HepG2 (cell line): ENCODE measurements at regions not wholly inside any gene's neighbourhood (a gene's known extent, or its start where the extent isn't known, plus 50 kb on each side); places are given as distances from the start of the nearest gene placed in this dataset.

Source experiments
- ATAC-seq: fragments of 200-7000 bp; cut with Tn5 transposase; 3 replicates; pipeline ENCODE4 v1.9.1; 2020; ENCODE audit warnings: mild to moderate bottlenecking, moderate library complexity
- BruUV-seq: library from RNA; stranded (reverse); fragments of 400-500 nt; replicated peaks from 2 replicates; lab custom pipeline; 2021; lab: Mats Ljungman, UMichigan
- CTCF ChIA-PET: fragments of 300-600 bp; formaldehyde crosslinking; extraction: SDS; loops from one replicate; lab custom pipeline; 2021; ENCODE audit warnings: low total read pairs, inconsistent platforms, low intra/inter-chr PET ratio; lab: Yijun Ruan, JAX
- POLR2A ChIA-PET: fragments of 350-600 bp; sonication (Branson Sonifier 250); formaldehyde crosslinking; loops from one replicate; lab custom pipeline; 2020; ENCODE audit warnings: antibody characterized with exemption, inconsistent platforms; lab: Yijun Ruan, JAX
- DNase-seq: peaks from one replicate; pipeline ENCODE4 v3.0.0-alpha.2; 2015; ENCODE audit warnings: low spot score
- FAIRE-seq: peaks from 3 replicates; lab custom pipeline; 2011; peaks lifted over from hg19 to GRCh38; lab: Jason Lieb, UNC
- H2AFZ ChIP-seq: one replicate; pipeline ENCODE4 v1.6.1; 2011; ENCODE audit warnings: low read length, inconsistent platforms
- H3K27ac ChIP-seq: fragments of 300-600 bp; 3 replicates; pipeline ENCODE4 v1.8.0; 2011; ENCODE audit warnings: mixed run types, mild to moderate bottlenecking, mixed read lengths, low read length, inconsistent platforms; ENCODE audit not compliant: insufficient read depth; ENCODE audit errors: extremely low read length
- H3K27me3 ChIP-seq, 2 experiments: fragments of 200-600 bp in 1 of 2; 2 replicates in 1 of 2; 3 replicates in 1 of 2; pipeline versions ENCODE4 v1.6.0 to v1.8.0; 2011; ENCODE audit warnings: low read length in 2 of 2, mild to moderate bottlenecking in 2 of 2, moderate library complexity in 2 of 2, inconsistent platforms in 1 of 2; ENCODE audit not compliant: insufficient read depth in 2 of 2, control insufficient read depth in 1 of 2
- H3K36me3 ChIP-seq, 2 experiments: fragments of 200-600 bp in 1 of 2; replicated peaks in 1 of 2; 2 replicates in 1 of 2; 3 replicates in 1 of 2; pipeline versions ENCODE4 v1.5.1 to v1.8.0; 2011; ENCODE audit warnings: low read length in 2 of 2, inconsistent platforms in 1 of 2; ENCODE audit not compliant: insufficient read depth in 2 of 2, control insufficient read depth in 1 of 2
- H3K4me1 ChIP-seq: 2 replicates; pipeline ENCODE4 v1.5.1; 2012; ENCODE audit warnings: low read length, inconsistent platforms; ENCODE audit not compliant: insufficient read depth
- H3K4me2 ChIP-seq: 2 replicates; pipeline ENCODE4 v1.6.0; 2011; ENCODE audit warnings: low read depth, low read length, inconsistent platforms
- H3K4me3 ChIP-seq, 3 experiments: fragments of 200-600 bp in 1 of 3; sonication (generic), shearing (Covaris generic) in 1 of 3; replicated peaks in 1 of 3; 2 replicates each; pipeline ENCODE4 v1.5.1; 2011 to 2016; ENCODE audit warnings: low read length in 3 of 3, inconsistent platforms in 2 of 3, low read depth in 2 of 3, mild to moderate bottlenecking in 2 of 3, control low read depth in 1 of 3, mixed read lengths in 1 of 3; ENCODE audit not compliant: insufficient read depth in 1 of 3
- H3K79me2 ChIP-seq: one replicate; pipeline ENCODE4 v1.6.1; 2011; ENCODE audit warnings: low read length, inconsistent platforms; ENCODE audit not compliant: insufficient read depth
- H3K9ac ChIP-seq: 2 replicates; pipeline ENCODE4 v1.6.0; 2011; ENCODE audit warnings: mild to moderate bottlenecking, low read depth, low read length, inconsistent platforms; ENCODE audit not compliant: insufficient read depth
- H3K9me3 ChIP-seq: 2 replicates; pipeline ENCODE4 v1.5.1; 2012; ENCODE audit warnings: mild to moderate bottlenecking, low read length
- H4K20me1 ChIP-seq: 2 replicates; pipeline ENCODE4 v1.6.0; 2011; ENCODE audit warnings: inconsistent platforms, mild to moderate bottlenecking, low read length, moderate library complexity; ENCODE audit not compliant: insufficient read depth
- CCDC6 ChIP-seq: sonication (generic); formaldehyde crosslinking; IDR thresholded peaks from 2 replicates; pipeline ENCODE4 v1.8.1; 2022; ENCODE audit warnings: mild to moderate bottlenecking, missing genetic modification reagents, moderate library complexity
- CENPX ChIP-seq: sonication (generic); formaldehyde crosslinking; IDR thresholded peaks from 2 replicates; pipeline ENCODE4 v1.9.0; 2021; ENCODE audit warnings: mild to moderate bottlenecking, missing genetic modification reagents, moderate library complexity
- DDIT3 ChIP-seq: sonication (generic); formaldehyde crosslinking; IDR thresholded peaks from 2 replicates; pipeline ENCODE4 v1.4.0; 2020; ENCODE audit warnings: mild to moderate bottlenecking, missing genetic modification reagents
- FUBP1 ChIP-seq: sonication (generic); formaldehyde crosslinking; IDR thresholded peaks from 2 replicates; pipeline ENCODE4 v1.5.1; 2020; ENCODE audit warnings: missing genetic modification reagents, mild to moderate bottlenecking, borderline replicate concordance
- MAFG ChIP-seq: sonication (generic); formaldehyde crosslinking; IDR thresholded peaks from 2 replicates; pipeline ENCODE4 v1.5.1; 2020; ENCODE audit warnings: mild to moderate bottlenecking, missing genetic modification reagents
- NFYB ChIP-seq: sonication (generic); formaldehyde crosslinking; IDR thresholded peaks from 2 replicates; pipeline ENCODE4 v1.4.0; 2020; ENCODE audit warnings: missing genetic modification reagents
- SIN3B ChIP-seq: fragments of 150-350 bp; IDR thresholded peaks from 2 replicates; pipeline ENCODE4 v1.6.1; 2014; ENCODE audit warnings: low read length
- ZBTB14 ChIP-seq: sonication (generic); formaldehyde crosslinking; IDR thresholded peaks from 2 replicates; pipeline ENCODE4 v1.4.0; 2020; ENCODE audit warnings: missing genetic modification reagents
- ZBTB25 ChIP-seq: IDR thresholded peaks from 2 replicates; pipeline ENCODE4 v1.6.1; 2018; ENCODE audit warnings: missing genetic modification reagents
- ZBTB49 ChIP-seq: sonication (generic); formaldehyde crosslinking; IDR thresholded peaks from 2 replicates; pipeline ENCODE4 v1.4.0; 2020; ENCODE audit warnings: missing genetic modification reagents, borderline replicate concordance
- ZFY ChIP-seq: sonication (generic); formaldehyde crosslinking; IDR thresholded peaks from 2 replicates; pipeline ENCODE4 v1.4.0; 2020; ENCODE audit warnings: missing genetic modification reagents
- ZNF281 ChIP-seq: sonication (generic); formaldehyde crosslinking; IDR thresholded peaks from 2 replicates; pipeline ENCODE4 v1.4.0; 2020; ENCODE audit warnings: missing genetic modification reagents, borderline replicate concordance
- ZNF564 ChIP-seq: sonication (generic); formaldehyde crosslinking; IDR thresholded peaks from 2 replicates; pipeline ENCODE4 v1.8.1; 2023; ENCODE audit warnings: mild to moderate bottlenecking, missing genetic modification reagents
- ZNF775 ChIP-seq: sonication (generic); formaldehyde crosslinking; IDR thresholded peaks from 2 replicates; pipeline ENCODE4 v1.4.0; 2020; ENCODE audit warnings: missing genetic modification reagents, mild to moderate bottlenecking, moderate library complexity, borderline replicate concordance
- WGBS: methylation state at CpG from one replicate; pipeline ENCODE4 v1.1.6; 2017; ENCODE audit warnings: low lambda C conversion rate; 5-methylcytosine and 5-hydroxymethylcytosine counted together
- in situ Hi-C: cut with HindIII; loops from 2 replicates; pipeline ENCODE4 v1.10.0; 2017; ENCODE audit warnings: low pct_unique_long_range_greater_than_20kb; ENCODE audit not compliant: extremely low pct_ligation_motif_present
- intact Hi-C: fragments of 100-400 bp; cut with micrococcal nuclease; formaldehyde crosslinking; loops from one replicate; pipeline ENCODE4 v1.10.0; 2022; ENCODE audit not compliant: unreplicated experiment

- TF ChIP-seq ZBTB25 (CRISPR knock-in tag) (no peak), CCDC6 (no peak), MAFG (CRISPR knock-in tag) (no peak), ZFY (CRISPR knock-in tag) (no peak)
These were observed 216.8 kb downstream of the VAPA start (continued) for GRCh38 chr18:10130606-10131005.

- peaks cover 13% of the 10 kb centered on the region; the same call in 1 of the 2 replicates for H3K4me1 ChIP-seq
- no peak overlapping the region for H3K27ac ChIP-seq
- H3K9ac ChIP-seq, result no peak overlapping the region
- no peaks in the 10 kb centered on the region for H3K79me2 ChIP-seq
- ATAC-seq (no peak), FAIRE-seq (no peak), DNase-seq (no peak)
- no TSS peak for BruUV-seq
- no peaks in the 10 kb centered on the region for H4K20me1 ChIP-seq
- in situ Hi-C loops (no loop called here), intact Hi-C loops (no loop called here)
- no peak overlapping the region for H3K4me3 ChIP-seq
- H3K36me3 ChIP-seq, result no peaks in the 10 kb centered on the region
- ChIA-PET CTCF (no interaction called here), POLR2A (no interaction called here)
- H3K27me3 ChIP-seq, result peaks cover 0 to 32% of the 10 kb centered on the region in 2 experiments; a peak in 3 of 5 replicates
- no peak overlapping the region for H2AFZ ChIP-seq
- H3K9me3 ChIP-seq, result no peaks in the 10 kb centered on the region
- 68% methylated on average over 4 of the region's 4 CpGs for WGBS
- no peak overlapping the region for H3K4me2 ChIP-seq
- TF ChIP-seq ZBTB49 (CRISPR knock-in tag) (no peak), CCDC6 (no peak), DDIT3 (CRISPR knock-in tag) (no peak), ZNF564 (no peak), SIN3B (no peak), ZBTB14 (CRISPR knock-in tag) (no peak), ZNF775 (CRISPR knock-in tag) (no peak), ZNF281 (no peak), CENPX (CRISPR knock-in tag) (no peak), NFYB (CRISPR knock-in tag) (no peak), FUBP1 (no peak)
These were observed 217.3 kb downstream of the VAPA start for GRCh38 chr18:10131081-10131459.
